ENCODE measurements at regions not wholly inside any gene's neighbourhood (a gene's known extent, or its start where the extent isn't known, plus 50 kb on each side); places are given as distances from the start of the nearest gene placed in this dataset.

DNA sequence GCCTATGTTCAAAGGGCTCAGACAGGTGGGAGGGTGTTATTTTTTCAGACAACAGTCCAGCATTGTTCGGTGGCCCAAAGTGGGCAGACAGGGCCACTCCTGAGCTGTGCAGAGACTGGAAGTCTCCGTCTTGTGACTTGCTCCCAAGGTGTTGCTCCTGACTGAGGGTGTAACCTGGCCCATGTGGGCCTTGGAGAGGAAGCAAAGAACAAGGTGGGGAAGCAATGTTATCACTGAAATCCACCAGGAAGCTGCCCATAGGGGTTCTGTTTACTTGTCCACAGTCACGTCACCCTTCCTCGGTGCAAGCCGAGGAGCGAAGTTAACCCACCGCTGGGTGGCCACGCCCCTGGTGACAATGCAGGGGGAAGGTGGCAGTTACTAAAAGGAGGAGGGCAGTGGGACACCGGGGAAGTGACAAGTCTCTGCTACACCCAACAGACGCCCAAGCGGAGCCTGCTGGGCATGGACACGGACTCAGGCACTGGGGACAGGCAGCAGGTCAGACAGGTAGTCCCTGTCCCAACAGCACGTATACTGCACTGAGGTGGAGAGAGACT is 311.6 kb upstream of the MKI67 start:
- TF ChIP-seq POLR2AphosphoS5 (IDR thresholded peaks at IDR 0.05; ENCODE audit: low read depth, low read length): no peak
- TF ChIP-seq POLR2A (IDR thresholded peaks at IDR 0.05; ENCODE audit: low read depth, low read length): no peak
- no peak for TF ChIP-seq POU2F2 (IDR thresholded peaks at IDR 0.05; ENCODE audit: low read depth, low read length)
- TF ChIP-seq TAF1 (IDR thresholded peaks at IDR 0.05; ENCODE audit: low read depth, low read length): no peak
- no peak for TF ChIP-seq SPI1 (IDR thresholded peaks at IDR 0.05; ENCODE audit: low read depth, low read length)
- no peak for TF ChIP-seq PAX5 (IDR thresholded peaks at IDR 0.05; ENCODE audit: insufficient read depth, low read length, severe bottlenecking)

Measured in GM12891 (cell line).